ENCODE measurements at regions not wholly inside any gene's neighbourhood (a gene's known extent, or its start where the extent isn't known, plus 50 kb on each side); places are given as distances from the start of the nearest gene placed in this dataset.

DNA sequence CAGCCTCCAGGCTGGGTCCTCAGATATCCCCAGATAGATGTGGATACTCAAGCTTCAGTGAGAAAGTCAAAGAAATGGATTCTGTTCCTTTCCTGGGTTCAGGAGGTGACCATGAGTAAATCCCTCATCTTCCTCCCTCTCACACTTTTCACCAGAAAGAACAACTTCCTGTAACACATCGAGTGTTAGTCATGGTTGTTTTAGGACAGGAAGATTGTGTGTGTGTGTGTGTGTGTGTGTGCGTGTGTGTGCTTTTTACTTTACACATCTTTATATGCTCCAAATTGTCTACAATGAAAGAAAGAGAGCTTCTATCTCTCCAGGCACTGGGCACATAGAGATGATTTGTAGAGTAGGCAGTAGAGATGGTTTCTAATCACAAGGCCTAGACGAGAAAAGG lies 139.9 kb downstream of the TBXT start:
- H3K27me3 ChIP-seq (ENCODE audit: low read length) = no peaks in the 10 kb centered on the region
- no peaks in the 10 kb centered on the region for H4K20me1 ChIP-seq (ENCODE audit: low read length)
- H3F3A ChIP-seq (ENCODE audit: low read length, unreplicated experiment) = no peaks in the 10 kb centered on the region
- no peaks in the 10 kb centered on the region for H3K9me2 ChIP-seq (replicated peaks; ENCODE audit: low read length)
- ChIA-PET POLR2A (ENCODE audit: unreplicated experiment) (no interaction called here), CTCF (no interaction called here)
- H3K79me2 ChIP-seq (ENCODE audit: low read length) = no peaks in the 10 kb centered on the region
- no peaks in the 10 kb centered on the region for H3K4me1 ChIP-seq (ENCODE audit: insufficient read depth, low read length)
- no peaks in the 10 kb centered on the region for H3K36me3 ChIP-seq (ENCODE audit: low read depth, low read length)
- TF ChIP-seq, protein P1, sequence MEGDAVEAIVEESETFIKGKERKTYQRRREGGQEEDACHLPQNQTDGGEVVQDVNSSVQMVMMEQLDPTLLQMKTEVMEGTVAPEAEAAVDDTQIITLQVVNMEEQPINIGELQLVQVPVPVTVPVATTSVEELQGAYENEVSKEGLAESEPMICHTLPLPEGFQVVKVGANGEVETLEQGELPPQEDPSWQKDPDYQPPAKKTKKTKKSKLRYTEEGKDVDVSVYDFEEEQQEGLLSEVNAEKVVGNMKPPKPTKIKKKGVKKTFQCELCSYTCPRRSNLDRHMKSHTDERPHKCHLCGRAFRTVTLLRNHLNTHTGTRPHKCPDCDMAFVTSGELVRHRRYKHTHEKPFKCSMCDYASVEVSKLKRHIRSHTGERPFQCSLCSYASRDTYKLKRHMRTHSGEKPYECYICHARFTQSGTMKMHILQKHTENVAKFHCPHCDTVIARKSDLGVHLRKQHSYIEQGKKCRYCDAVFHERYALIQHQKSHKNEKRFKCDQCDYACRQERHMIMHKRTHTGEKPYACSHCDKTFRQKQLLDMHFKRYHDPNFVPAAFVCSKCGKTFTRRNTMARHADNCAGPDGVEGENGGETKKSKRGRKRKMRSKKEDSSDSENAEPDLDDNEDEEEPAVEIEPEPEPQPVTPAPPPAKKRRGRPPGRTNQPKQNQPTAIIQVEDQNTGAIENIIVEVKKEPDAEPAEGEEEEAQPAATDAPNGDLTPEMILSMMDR (conservative IDR thresholded peaks at IDR 0.05; ENCODE audit: low read depth, low read length) = no peak
- no peak overlapping the region for H3K4me2 ChIP-seq (ENCODE audit: low read length)
- DNase-seq (no peak), ATAC-seq (no peak)
- H3K4me3 ChIP-seq (ENCODE audit: low read length) = no peak overlapping the region
- no TSS peak for BruUV-seq (replicated peaks)
- no peak overlapping the region for H2AFZ ChIP-seq (ENCODE audit: low read length)
- no peaks in the 10 kb centered on the region for H3K9me3 ChIP-seq (ENCODE audit: low read length)
- H3K27ac ChIP-seq (ENCODE audit: low read length) = no peak overlapping the region
- intact Hi-C loops (cut with micrococcal nuclease) = no loop called here
- no peak overlapping the region for H3K9ac ChIP-seq (ENCODE audit: low read length)

- Histone ChIP-seq H3K79me2 (ENCODE audit: low read length) (no peaks in the 10 kb centered on the region), H3K9ac (ENCODE audit: low read length) (no peak overlapping the region)
- CTCF ChIA-PET = no interaction called here
Measured at GRCh38 chr6:166026586-166027126, 141.0 kb downstream of the TBXT start.

DNA sequence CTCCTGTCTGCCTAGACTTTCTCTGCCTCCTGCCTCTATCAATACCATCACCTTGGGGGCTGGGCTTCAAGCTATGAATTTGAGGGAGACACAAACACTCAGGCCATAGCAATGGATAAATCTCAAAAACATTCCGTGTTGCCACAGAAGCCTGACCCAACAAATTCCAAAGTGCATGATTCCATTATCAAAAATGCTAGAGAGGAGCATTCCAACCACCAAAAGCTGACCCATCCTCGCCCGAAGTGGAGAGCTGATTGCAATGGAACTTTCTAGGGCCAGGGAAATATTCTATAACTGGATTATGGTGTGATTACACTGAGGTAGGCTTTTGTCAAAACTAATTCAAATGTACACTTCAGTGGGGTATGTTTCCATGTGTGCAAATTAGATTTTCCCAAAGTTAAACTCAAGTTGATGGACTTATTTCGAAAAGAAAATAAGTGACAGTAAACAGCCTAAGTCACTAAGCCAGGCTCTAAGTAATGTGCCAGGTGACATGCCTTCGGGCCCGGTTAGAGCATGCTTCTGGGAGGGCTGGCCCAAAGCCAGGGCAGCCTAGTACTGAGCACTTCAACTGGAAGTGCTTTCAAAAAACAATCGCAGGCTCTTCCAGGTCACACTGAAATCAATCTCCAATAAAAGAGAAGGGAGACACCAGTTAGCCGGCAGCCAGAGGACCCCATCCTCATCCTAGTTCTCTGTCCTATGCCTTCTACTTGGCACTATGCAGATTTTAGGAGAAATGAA lies 142.3 kb downstream of the TBXT start:
- BruUV-seq (replicated peaks) = no TSS peak
- Histone ChIP-seq H3K9me3 (ENCODE audit: low read length) (no peaks in the 10 kb centered on the region), H3F3A (ENCODE audit: low read length, unreplicated experiment) (no peaks in the 10 kb centered on the region), H3K27ac (ENCODE audit: low read length) (no peak overlapping the region), H3K4me1 (ENCODE audit: insufficient read depth, low read length) (no peaks in the 10 kb centered on the region), H3K27me3 (ENCODE audit: low read length) (no peaks in the 10 kb centered on the region), H4K20me1 (ENCODE audit: low read length) (no peaks in the 10 kb centered on the region), H3K9ac (ENCODE audit: low read length) (no peak overlapping the region), H3K9me2 (replicated peaks; ENCODE audit: low read length) (no peaks in the 10 kb centered on the region), H3K36me3 (ENCODE audit: low read depth, low read length) (no peaks in the 10 kb centered on the region), H3K4me2 (ENCODE audit: low read length) (no peak overlapping the region), H2AFZ (ENCODE audit: low read length) (no peak overlapping the region), H3K4me3 (ENCODE audit: low read length) (no peak overlapping the region), H3K79me2 (ENCODE audit: low read length) (no peaks in the 10 kb centered on the region)
- DNase-seq (no peak), ATAC-seq (no peak)
- ChIA-PET CTCF (no interaction called here), POLR2A (ENCODE audit: unreplicated experiment) (no interaction called here)
- no peak for TF ChIP-seq EZH2phosphoT487 (IDR thresholded peaks at IDR 0.05; ENCODE audit: borderline replicate concordance, low read length)
- no peak for TF ChIP-seq EZH2 (IDR thresholded peaks at IDR 0.05; ENCODE audit: low read length, unreplicated experiment)
- TF ChIP-seq, protein P1 (conservative IDR thresholded peaks at IDR 0.05; ENCODE audit: low read depth, low read length) = no peak
- intact Hi-C loops (cut with micrococcal nuclease) = no loop called here

More at GRCh38 chr6:166026586-166027126, 141.0 kb downstream of the TBXT start:
- Histone ChIP-seq H3K4me2 (ENCODE audit: low read length) (no peak overlapping the region), H3K27me3 (ENCODE audit: low read length) (no peaks in the 10 kb centered on the region), H3K36me3 (ENCODE audit: low read depth, low read length) (no peaks in the 10 kb centered on the region), H3K9me2 (replicated peaks; ENCODE audit: low read length) (no peaks in the 10 kb centered on the region), H3K27ac (ENCODE audit: low read length) (no peak overlapping the region), H2AFZ (ENCODE audit: low read length) (no peak overlapping the region), H3K4me3 (ENCODE audit: low read length) (no peak overlapping the region), H3K9me3 (ENCODE audit: low read length) (no peaks in the 10 kb centered on the region), H3K4me1 (ENCODE audit: insufficient read depth, low read length) (no peaks in the 10 kb centered on the region), H4K20me1 (ENCODE audit: low read length) (no peaks in the 10 kb centered on the region), H3F3A (ENCODE audit: low read length, unreplicated experiment) (no peaks in the 10 kb centered on the region)
- intact Hi-C loops (cut with micrococcal nuclease) = no loop called here
- no TSS peak for BruUV-seq (replicated peaks)
- DNase-seq = no peak
- TF ChIP-seq, protein P1 (conservative IDR thresholded peaks at IDR 0.05; ENCODE audit: low read depth, low read length) = no peak
- TF ChIP-seq EZH2 (IDR thresholded peaks at IDR 0.05; ENCODE audit: low read length, unreplicated experiment) = no peak
- TF ChIP-seq EZH2phosphoT487 (IDR thresholded peaks at IDR 0.05; ENCODE audit: borderline replicate concordance, low read length) = no peak
- POLR2A ChIA-PET (ENCODE audit: unreplicated experiment) = interaction anchor here (0.6 kb wide), 1 partner anchor 749 kb away, joined by 14 read pairs; no protein-coding TSS in a partner anchor
- ATAC-seq = no peak
